GM23338 (cell line): ENCODE measurements at regions not wholly inside any gene's neighbourhood (a gene's known extent, or its start where the extent isn't known, plus 50 kb on each side); places are given as distances from the start of the nearest gene placed in this dataset.

Experiments
- ATAC-seq: fragments of 200-7000 bp; cut with Tn5 transposase; 3 replicates; pipeline ENCODE4 v1.9.1; 2020
- DNase-seq: peaks from one replicate; pipeline ENCODE4 v3.0.0-alpha.2; 2015; ENCODE audit warnings: low spot score
- H2AFZ ChIP-seq: fragments of 200-600 bp; sonication (generic); 2 replicates; pipeline ENCODE4 v1.8.0; 2016; ENCODE audit warnings: antibody characterized with exemption, mild to moderate bottlenecking, moderate library complexity
- H3F3A ChIP-seq: fragments of 200-600 bp; sonication (generic); replicated peaks from 2 replicates; pipeline ENCODE4 v1.8.0; 2017; ENCODE audit warnings: antibody characterized with exemption, mixed run types, low read depth
- H3K27ac ChIP-seq: fragments of 200-600 bp; sonication (generic); 2 replicates; pipeline ENCODE4 v1.6.1; 2016; ENCODE audit warnings: low read depth
- H3K27me3 ChIP-seq: fragments of 200-600 bp; sonication (generic); 2 replicates; pipeline ENCODE4 v1.8.0; 2016; ENCODE audit warnings: mild to moderate bottlenecking, mixed run types, moderate library complexity; ENCODE audit not compliant: insufficient read depth
- H3K36me3 ChIP-seq: fragments of 200-600 bp; sonication (generic); 2 replicates; pipeline ENCODE4 v1.8.0; 2016; ENCODE audit warnings: mild to moderate bottlenecking; ENCODE audit not compliant: insufficient read depth
- H3K4me1 ChIP-seq: fragments of 200-600 bp; sonication (generic); 2 replicates; pipeline ENCODE4 v1.8.0; 2016; ENCODE audit warnings: mild to moderate bottlenecking, moderate library complexity; ENCODE audit not compliant: insufficient read depth
- H3K4me2 ChIP-seq: fragments of 200-600 bp; sonication (generic); 2 replicates; pipeline ENCODE4 v1.7.1; 2017; ENCODE audit warnings: mixed run types
- H3K4me3 ChIP-seq: fragments of 200-600 bp; sonication (generic); 2 replicates; pipeline ENCODE4 v1.6.1; 2016; ENCODE audit warnings: mixed run types
- H3K79me2 ChIP-seq: fragments of 200-600 bp; sonication (generic); replicated peaks from 2 replicates; pipeline ENCODE4 v1.8.0; 2017; ENCODE audit warnings: mild to moderate bottlenecking; ENCODE audit not compliant: insufficient read depth
- H3K9me2 ChIP-seq: fragments of 200-600 bp; sonication (generic); 2 replicates; pipeline ENCODE4 v1.8.0; 2017; ENCODE audit not compliant: insufficient read depth
- H4K20me1 ChIP-seq: fragments of 200-600 bp; sonication (generic); replicated peaks from 2 replicates; pipeline ENCODE4 v1.8.0; 2017; ENCODE audit warnings: mild to moderate bottlenecking; ENCODE audit not compliant: insufficient read depth
- H3K27ac Mint-ChIP-seq: 2 replicates; pipeline ENCODE4 v1.8.0; 2020; ENCODE audit warnings: inconsistent platforms, mild to moderate bottlenecking, moderate library complexity, mixed read lengths
- H3K27me3 Mint-ChIP-seq: 3 replicates; pipeline ENCODE4 v1.8.0; 2022; ENCODE audit warnings: low read depth, mild to moderate bottlenecking, moderate library complexity, mixed read lengths, inconsistent platforms; ENCODE audit not compliant: insufficient read depth, poor library complexity
- H3K36me3 Mint-ChIP-seq: 3 replicates; pipeline ENCODE4 v1.8.0; 2021; ENCODE audit warnings: low read depth, mild to moderate bottlenecking, inconsistent platforms, moderate library complexity, mixed read lengths
- H3K4me1 Mint-ChIP-seq: 3 replicates; pipeline ENCODE4 v1.8.0; 2020; ENCODE audit warnings: mild to moderate bottlenecking, inconsistent platforms, mixed read lengths
- H3K4me3 Mint-ChIP-seq: 3 replicates; pipeline ENCODE4 v1.8.0; 2021; ENCODE audit warnings: moderate library complexity, mild to moderate bottlenecking, inconsistent platforms, mixed read lengths
- H3K9me3 Mint-ChIP-seq: 3 replicates; pipeline ENCODE4 v1.8.0; 2020; ENCODE audit warnings: moderate library complexity, mild to moderate bottlenecking, inconsistent platforms, mixed read lengths
- CREB1 ChIP-seq: fragments of 250-450 bp; sonication (Bioruptor Pico); IDR thresholded peaks from 2 replicates; pipeline ENCODE4 v1.5.0; 2020; ENCODE audit warnings: low read depth, mild to moderate bottlenecking, moderate library complexity
- EZH2phosphoT487 ChIP-seq: fragments of 200-600 bp; sonication (generic); IDR thresholded peaks from one replicate; pipeline ENCODE4 v1.8.1; 2018; ENCODE audit warnings: antibody characterized with exemption; ENCODE audit not compliant: unreplicated experiment
- NANOG ChIP-seq: IDR thresholded peaks from 2 replicates; pipeline ENCODE4 v1.6.1; 2016; ENCODE audit warnings: antibody characterized with exemption, borderline replicate concordance
- POLR2AphosphoS5 ChIP-seq: IDR thresholded peaks from 2 replicates; pipeline ENCODE4 v1.6.1; 2016; ENCODE audit warnings: antibody characterized with exemption, low read depth
- ZNF114 ChIP-seq: fragments of 250-450 bp; sonication (Bioruptor Pico); IDR thresholded peaks from 2 replicates; pipeline ENCODE4 v1.5.0; 2020; ENCODE audit warnings: mild to moderate bottlenecking, moderate library complexity
- ZNF331 ChIP-seq: fragments of 250-450 bp; sonication (Bioruptor Pico); IDR thresholded peaks from 2 replicates; pipeline ENCODE4 v1.5.0; 2020; ENCODE audit warnings: low read depth, mild to moderate bottlenecking, moderate library complexity
- TF ChIP-seq, protein P1 (sequence below): fragments of 250-450 bp; sonication (Bioruptor Pico); IDR thresholded peaks from 2 replicates; pipeline ENCODE4 v1.5.0; 2020; ENCODE audit warnings: mild to moderate bottlenecking, moderate library complexity
- TF ChIP-seq, protein P2 (sequence below), 2 experiments: fragments of 200-600 bp in 1 of 2; sonication (generic) in 1 of 2; conservative IDR thresholded peaks; 2 replicates each; pipeline versions ENCODE4 v1.5.1 to v1.6.1; 2016 to 2017; ENCODE audit warnings: antibody characterized with exemption in 2 of 2, low read depth in 2 of 2, mild to moderate bottlenecking in 2 of 2, moderate library complexity in 1 of 2
- TF ChIP-seq, protein P3 (sequence below): IDR thresholded peaks from 2 replicates; pipeline ENCODE4 v1.6.1; 2016; ENCODE audit warnings: antibody characterized with exemption

DNA sequence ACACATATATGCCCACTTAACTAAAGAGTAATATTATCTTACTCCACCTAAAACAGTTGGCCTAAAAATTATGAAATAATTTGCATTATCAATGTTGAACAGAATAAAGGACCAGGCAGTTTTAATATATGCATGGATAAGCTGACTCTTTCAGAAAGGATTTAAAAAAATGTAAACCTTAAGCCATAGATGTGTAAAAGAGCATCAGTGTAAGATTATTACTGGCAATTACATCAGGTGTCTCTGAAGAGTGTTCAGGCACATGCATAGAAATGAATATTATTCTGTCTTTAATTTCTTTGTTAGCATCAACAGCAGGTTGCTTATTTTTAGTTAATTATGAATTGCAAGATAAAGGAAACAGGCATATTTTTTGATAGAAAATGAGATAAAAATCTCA lies 1353.8 kb downstream of the C4orf33 start (continued):
- TF ChIP-seq, protein P1, sequence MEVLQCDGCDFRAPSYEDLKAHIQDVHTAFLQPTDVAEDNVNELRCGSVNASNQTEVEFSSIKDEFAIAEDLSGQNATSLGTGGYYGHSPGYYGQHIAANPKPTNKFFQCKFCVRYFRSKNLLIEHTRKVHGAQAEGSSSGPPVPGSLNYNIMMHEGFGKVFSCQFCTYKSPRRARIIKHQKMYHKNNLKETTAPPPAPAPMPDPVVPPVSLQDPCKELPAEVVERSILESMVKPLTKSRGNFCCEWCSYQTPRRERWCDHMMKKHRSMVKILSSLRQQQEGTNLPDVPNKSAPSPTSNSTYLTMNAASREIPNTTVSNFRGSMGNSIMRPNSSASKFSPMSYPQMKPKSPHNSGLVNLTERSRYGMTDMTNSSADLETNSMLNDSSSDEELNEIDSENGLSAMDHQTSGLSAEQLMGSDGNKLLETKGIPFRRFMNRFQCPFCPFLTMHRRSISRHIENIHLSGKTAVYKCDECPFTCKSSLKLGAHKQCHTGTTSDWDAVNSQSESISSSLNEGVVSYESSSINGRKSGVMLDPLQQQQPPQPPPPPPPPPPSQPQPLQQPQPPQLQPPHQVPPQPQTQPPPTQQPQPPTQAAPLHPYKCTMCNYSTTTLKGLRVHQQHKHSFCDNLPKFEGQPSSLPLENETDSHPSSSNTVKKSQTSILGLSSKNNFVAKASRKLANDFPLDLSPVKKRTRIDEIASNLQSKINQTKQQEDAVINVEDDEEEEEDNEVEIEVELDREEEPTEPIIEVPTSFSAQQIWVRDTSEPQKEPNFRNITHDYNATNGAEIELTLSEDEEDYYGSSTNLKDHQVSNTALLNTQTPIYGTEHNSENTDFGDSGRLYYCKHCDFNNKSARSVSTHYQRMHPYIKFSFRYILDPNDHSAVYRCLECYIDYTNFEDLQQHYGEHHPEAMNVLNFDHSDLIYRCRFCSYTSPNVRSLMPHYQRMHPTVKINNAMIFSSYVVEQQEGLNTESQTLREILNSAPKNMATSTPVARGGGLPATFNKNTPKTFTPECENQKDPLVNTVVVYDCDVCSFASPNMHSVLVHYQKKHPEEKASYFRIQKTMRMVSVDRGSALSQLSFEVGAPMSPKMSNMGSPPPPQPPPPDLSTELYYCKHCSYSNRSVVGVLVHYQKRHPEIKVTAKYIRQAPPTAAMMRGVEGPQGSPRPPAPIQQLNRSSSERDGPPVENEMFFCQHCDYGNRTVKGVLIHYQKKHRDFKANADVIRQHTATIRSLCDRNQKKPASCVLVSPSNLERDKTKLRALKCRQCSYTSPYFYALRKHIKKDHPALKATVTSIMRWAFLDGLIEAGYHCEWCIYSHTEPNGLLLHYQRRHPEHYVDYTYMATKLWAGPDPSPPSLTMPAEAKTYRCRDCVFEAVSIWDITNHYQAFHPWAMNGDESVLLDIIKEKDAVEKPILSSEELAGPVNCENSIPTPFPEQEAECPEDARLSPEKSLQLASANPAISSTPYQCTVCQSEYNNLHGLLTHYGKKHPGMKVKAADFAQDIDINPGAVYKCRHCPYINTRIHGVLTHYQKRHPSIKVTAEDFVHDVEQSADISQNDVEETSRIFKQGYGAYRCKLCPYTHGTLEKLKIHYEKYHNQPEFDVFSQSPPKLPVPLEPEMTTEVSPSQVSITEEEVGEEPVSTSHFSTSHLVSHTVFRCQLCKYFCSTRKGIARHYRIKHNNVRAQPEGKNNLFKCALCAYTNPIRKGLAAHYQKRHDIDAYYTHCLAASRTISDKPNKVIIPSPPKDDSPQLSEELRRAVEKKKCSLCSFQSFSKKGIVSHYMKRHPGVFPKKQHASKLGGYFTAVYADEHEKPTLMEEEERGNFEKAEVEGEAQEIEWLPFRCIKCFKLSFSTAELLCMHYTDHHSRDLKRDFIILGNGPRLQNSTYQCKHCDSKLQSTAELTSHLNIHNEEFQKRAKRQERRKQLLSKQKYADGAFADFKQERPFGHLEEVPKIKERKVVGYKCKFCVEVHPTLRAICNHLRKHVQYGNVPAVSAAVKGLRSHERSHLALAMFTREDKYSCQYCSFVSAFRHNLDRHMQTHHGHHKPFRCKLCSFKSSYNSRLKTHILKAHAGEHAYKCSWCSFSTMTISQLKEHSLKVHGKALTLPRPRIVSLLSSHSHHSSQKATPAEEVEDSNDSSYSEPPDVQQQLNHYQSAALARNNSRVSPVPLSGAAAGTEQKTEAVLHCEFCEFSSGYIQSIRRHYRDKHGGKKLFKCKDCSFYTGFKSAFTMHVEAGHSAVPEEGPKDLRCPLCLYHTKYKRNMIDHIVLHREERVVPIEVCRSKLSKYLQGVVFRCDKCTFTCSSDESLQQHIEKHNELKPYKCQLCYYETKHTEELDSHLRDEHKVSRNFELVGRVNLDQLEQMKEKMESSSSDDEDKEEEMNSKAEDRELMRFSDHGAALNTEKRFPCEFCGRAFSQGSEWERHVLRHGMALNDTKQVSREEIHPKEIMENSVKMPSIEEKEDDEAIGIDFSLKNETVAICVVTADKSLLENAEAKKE (CRISPR knock-in tag): no peak
- TF ChIP-seq, protein P2, sequence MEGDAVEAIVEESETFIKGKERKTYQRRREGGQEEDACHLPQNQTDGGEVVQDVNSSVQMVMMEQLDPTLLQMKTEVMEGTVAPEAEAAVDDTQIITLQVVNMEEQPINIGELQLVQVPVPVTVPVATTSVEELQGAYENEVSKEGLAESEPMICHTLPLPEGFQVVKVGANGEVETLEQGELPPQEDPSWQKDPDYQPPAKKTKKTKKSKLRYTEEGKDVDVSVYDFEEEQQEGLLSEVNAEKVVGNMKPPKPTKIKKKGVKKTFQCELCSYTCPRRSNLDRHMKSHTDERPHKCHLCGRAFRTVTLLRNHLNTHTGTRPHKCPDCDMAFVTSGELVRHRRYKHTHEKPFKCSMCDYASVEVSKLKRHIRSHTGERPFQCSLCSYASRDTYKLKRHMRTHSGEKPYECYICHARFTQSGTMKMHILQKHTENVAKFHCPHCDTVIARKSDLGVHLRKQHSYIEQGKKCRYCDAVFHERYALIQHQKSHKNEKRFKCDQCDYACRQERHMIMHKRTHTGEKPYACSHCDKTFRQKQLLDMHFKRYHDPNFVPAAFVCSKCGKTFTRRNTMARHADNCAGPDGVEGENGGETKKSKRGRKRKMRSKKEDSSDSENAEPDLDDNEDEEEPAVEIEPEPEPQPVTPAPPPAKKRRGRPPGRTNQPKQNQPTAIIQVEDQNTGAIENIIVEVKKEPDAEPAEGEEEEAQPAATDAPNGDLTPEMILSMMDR (conservative IDR thresholded peaks at IDR 0.05; ENCODE audit: low read depth in 2 of 2): no peak
- TF ChIP-seq EZH2phosphoT487 (no peak), POLR2AphosphoS5 (no peak), ZNF331 (no peak), ZNF114 (no peak)
- TF ChIP-seq, protein P3, sequence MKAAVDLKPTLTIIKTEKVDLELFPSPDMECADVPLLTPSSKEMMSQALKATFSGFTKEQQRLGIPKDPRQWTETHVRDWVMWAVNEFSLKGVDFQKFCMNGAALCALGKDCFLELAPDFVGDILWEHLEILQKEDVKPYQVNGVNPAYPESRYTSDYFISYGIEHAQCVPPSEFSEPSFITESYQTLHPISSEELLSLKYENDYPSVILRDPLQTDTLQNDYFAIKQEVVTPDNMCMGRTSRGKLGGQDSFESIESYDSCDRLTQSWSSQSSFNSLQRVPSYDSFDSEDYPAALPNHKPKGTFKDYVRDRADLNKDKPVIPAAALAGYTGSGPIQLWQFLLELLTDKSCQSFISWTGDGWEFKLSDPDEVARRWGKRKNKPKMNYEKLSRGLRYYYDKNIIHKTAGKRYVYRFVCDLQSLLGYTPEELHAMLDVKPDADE: no peak

DNA sequence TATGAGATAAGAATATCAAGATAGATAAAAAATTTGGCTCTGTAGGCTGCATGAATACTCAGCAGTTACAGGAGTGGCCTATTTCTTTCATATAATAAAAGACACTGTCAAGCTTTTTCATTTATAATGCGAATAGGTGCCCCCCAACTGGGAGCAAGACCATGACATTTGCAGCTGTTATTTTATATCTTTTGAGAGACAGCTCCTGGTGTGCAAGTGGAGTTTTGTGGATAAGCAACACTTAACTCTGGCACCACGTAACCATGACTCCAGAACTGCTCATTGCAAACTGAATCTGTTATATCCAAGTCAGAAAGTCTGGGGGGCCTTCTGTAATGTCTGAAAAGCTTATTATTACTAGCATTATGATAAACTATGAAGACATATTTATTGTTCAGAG lies 1372.4 kb downstream of the C4orf33 start:
- H3K27me3 ChIP-seq: no peaks in the 10 kb centered on the region
- no peak overlapping the region for H3K4me3 ChIP-seq
- DNase-seq: no peak
- ATAC-seq: no peak
- no peaks in the 10 kb centered on the region for H4K20me1 ChIP-seq
- H3K27ac ChIP-seq: no peak overlapping the region
- Mint-ChIP-seq H3K27me3 (no peaks in the 10 kb centered on the region), H3K4me3 (no peak overlapping the region), H3K36me3 (no peaks in the 10 kb centered on the region), H3K4me1 (no peaks in the 10 kb centered on the region), H3K9me3 (no peaks in the 10 kb centered on the region), H3K27ac (no peak overlapping the region)
- H2AFZ ChIP-seq: no peak overlapping the region
- no peaks in the 10 kb centered on the region for H3K79me2 ChIP-seq
- H3K4me2 ChIP-seq: no peak overlapping the region
- H3F3A ChIP-seq: no peaks in the 10 kb centered on the region
- H3K9me2 ChIP-seq: no peaks in the 10 kb centered on the region
- no peaks in the 10 kb centered on the region for H3K36me3 ChIP-seq
- H3K4me1 ChIP-seq: no peaks in the 10 kb centered on the region
- TF ChIP-seq CREB1 (CRISPR knock-in tag): no peak
- TF ChIP-seq NANOG: no peak
- no peak for TF ChIP-seq EZH2phosphoT487
- TF ChIP-seq, protein P2 (conservative IDR thresholded peaks at IDR 0.05; ENCODE audit: low read depth in 2 of 2): no peak
